GM23338 (cell line): ENCODE measurements at regions not wholly inside any gene's neighbourhood (a gene's known extent, or its start where the extent isn't known, plus 50 kb on each side); places are given as distances from the start of the nearest gene placed in this dataset.
A peak's percentile ranks its signal among the peaks of the same experiment; 100 is the strongest.

Experiments used
- ATAC-seq: fragments of 200-7000 bp; cut with Tn5 transposase; 3 replicates; pipeline ENCODE4 v1.9.1; 2020
- DNase-seq: peaks from one replicate; pipeline ENCODE4 v3.0.0-alpha.2; 2015; ENCODE audit warnings: low spot score
- H2AFZ ChIP-seq: fragments of 200-600 bp; sonication (generic); 2 replicates; pipeline ENCODE4 v1.8.0; 2016; ENCODE audit warnings: antibody characterized with exemption, mild to moderate bottlenecking, moderate library complexity
- H3F3A ChIP-seq: fragments of 200-600 bp; sonication (generic); replicated peaks from 2 replicates; pipeline ENCODE4 v1.8.0; 2017; ENCODE audit warnings: antibody characterized with exemption, mixed run types, low read depth
- H3K27ac ChIP-seq: fragments of 200-600 bp; sonication (generic); 2 replicates; pipeline ENCODE4 v1.6.1; 2016; ENCODE audit warnings: low read depth
- H3K27me3 ChIP-seq: fragments of 200-600 bp; sonication (generic); 2 replicates; pipeline ENCODE4 v1.8.0; 2016; ENCODE audit warnings: mild to moderate bottlenecking, mixed run types, moderate library complexity; ENCODE audit not compliant: insufficient read depth
- H3K36me3 ChIP-seq: fragments of 200-600 bp; sonication (generic); 2 replicates; pipeline ENCODE4 v1.8.0; 2016; ENCODE audit warnings: mild to moderate bottlenecking; ENCODE audit not compliant: insufficient read depth
- H3K4me1 ChIP-seq: fragments of 200-600 bp; sonication (generic); 2 replicates; pipeline ENCODE4 v1.8.0; 2016; ENCODE audit warnings: mild to moderate bottlenecking, moderate library complexity; ENCODE audit not compliant: insufficient read depth
- H3K4me2 ChIP-seq: fragments of 200-600 bp; sonication (generic); 2 replicates; pipeline ENCODE4 v1.7.1; 2017; ENCODE audit warnings: mixed run types
- H3K4me3 ChIP-seq: fragments of 200-600 bp; sonication (generic); 2 replicates; pipeline ENCODE4 v1.6.1; 2016; ENCODE audit warnings: mixed run types
- H3K79me2 ChIP-seq: fragments of 200-600 bp; sonication (generic); replicated peaks from 2 replicates; pipeline ENCODE4 v1.8.0; 2017; ENCODE audit warnings: mild to moderate bottlenecking; ENCODE audit not compliant: insufficient read depth
- H3K9me2 ChIP-seq: fragments of 200-600 bp; sonication (generic); 2 replicates; pipeline ENCODE4 v1.8.0; 2017; ENCODE audit not compliant: insufficient read depth
- H4K20me1 ChIP-seq: fragments of 200-600 bp; sonication (generic); replicated peaks from 2 replicates; pipeline ENCODE4 v1.8.0; 2017; ENCODE audit warnings: mild to moderate bottlenecking; ENCODE audit not compliant: insufficient read depth
- H3K27ac Mint-ChIP-seq: 2 replicates; pipeline ENCODE4 v1.8.0; 2020; ENCODE audit warnings: inconsistent platforms, mild to moderate bottlenecking, moderate library complexity, mixed read lengths
- H3K27me3 Mint-ChIP-seq: 3 replicates; pipeline ENCODE4 v1.8.0; 2022; ENCODE audit warnings: low read depth, mild to moderate bottlenecking, moderate library complexity, mixed read lengths, inconsistent platforms; ENCODE audit not compliant: insufficient read depth, poor library complexity
- H3K36me3 Mint-ChIP-seq: 3 replicates; pipeline ENCODE4 v1.8.0; 2021; ENCODE audit warnings: low read depth, mild to moderate bottlenecking, inconsistent platforms, moderate library complexity, mixed read lengths
- H3K4me1 Mint-ChIP-seq: 3 replicates; pipeline ENCODE4 v1.8.0; 2020; ENCODE audit warnings: mild to moderate bottlenecking, inconsistent platforms, mixed read lengths
- H3K4me3 Mint-ChIP-seq: 3 replicates; pipeline ENCODE4 v1.8.0; 2021; ENCODE audit warnings: moderate library complexity, mild to moderate bottlenecking, inconsistent platforms, mixed read lengths
- H3K9me3 Mint-ChIP-seq: 3 replicates; pipeline ENCODE4 v1.8.0; 2020; ENCODE audit warnings: moderate library complexity, mild to moderate bottlenecking, inconsistent platforms, mixed read lengths
- CREB1 ChIP-seq: fragments of 250-450 bp; sonication (Bioruptor Pico); IDR thresholded peaks from 2 replicates; pipeline ENCODE4 v1.5.0; 2020; ENCODE audit warnings: low read depth, mild to moderate bottlenecking, moderate library complexity
- ETS1 ChIP-seq: IDR thresholded peaks from 2 replicates; pipeline ENCODE4 v1.6.1; 2016; ENCODE audit warnings: antibody characterized with exemption
- EZH2phosphoT487 ChIP-seq: fragments of 200-600 bp; sonication (generic); IDR thresholded peaks from one replicate; pipeline ENCODE4 v1.8.1; 2018; ENCODE audit warnings: antibody characterized with exemption; ENCODE audit not compliant: unreplicated experiment
- JUNB ChIP-seq: IDR thresholded peaks from one replicate; pipeline ENCODE4 v1.6.1; 2016; ENCODE audit warnings: antibody characterized with exemption; ENCODE audit not compliant: unreplicated experiment
- NANOG ChIP-seq: IDR thresholded peaks from 2 replicates; pipeline ENCODE4 v1.6.1; 2016; ENCODE audit warnings: antibody characterized with exemption, borderline replicate concordance
- POLR2AphosphoS5 ChIP-seq: IDR thresholded peaks from 2 replicates; pipeline ENCODE4 v1.6.1; 2016; ENCODE audit warnings: antibody characterized with exemption, low read depth
- REST ChIP-seq: IDR thresholded peaks from one replicate; pipeline ENCODE4 v1.6.1; 2018; ENCODE audit warnings: antibody characterized with exemption; ENCODE audit not compliant: unreplicated experiment
- STAT1 ChIP-seq: IDR thresholded peaks from one replicate; pipeline ENCODE4 v1.6.1; 2016; ENCODE audit warnings: antibody characterized with exemption; ENCODE audit not compliant: unreplicated experiment
- ZNF114 ChIP-seq: fragments of 250-450 bp; sonication (Bioruptor Pico); IDR thresholded peaks from 2 replicates; pipeline ENCODE4 v1.5.0; 2020; ENCODE audit warnings: mild to moderate bottlenecking, moderate library complexity
- ZNF462 ChIP-seq: fragments of 250-450 bp; sonication (Bioruptor Pico); IDR thresholded peaks from 2 replicates; pipeline ENCODE4 v1.5.0; 2020; ENCODE audit warnings: mild to moderate bottlenecking, moderate library complexity

- H3K27ac Mint-ChIP-seq: no peak overlapping the region
- no peaks in the 10 kb centered on the region for H3K36me3 ChIP-seq
- no peak overlapping the region for H2AFZ ChIP-seq
- DNase-seq (no peak), ATAC-seq (no peak)
- no peaks in the 10 kb centered on the region for H3K79me2 ChIP-seq
- H3K27me3 Mint-ChIP-seq: peaks cover 3% of the 10 kb centered on the region
- H3K4me2 ChIP-seq: no peak overlapping the region
- 0 out of 2 replicates have a peak, but pooled peaks cover 4% of the 10 kb centered on the region for H3K4me1 ChIP-seq
- H3K27ac ChIP-seq: no peak overlapping the region
- no peak for TF ChIP-seq JUNB
- no peaks in the 10 kb centered on the region for H3K27me3 ChIP-seq
- H3K9me2 ChIP-seq: no peaks in the 10 kb centered on the region
- peaks cover 20% of the 10 kb centered on the region for H3K4me1 Mint-ChIP-seq
- no peaks in the 10 kb centered on the region for H3F3A ChIP-seq
- no peak overlapping the region for H3K4me3 Mint-ChIP-seq
- H3K9me3 Mint-ChIP-seq: no peaks in the 10 kb centered on the region
- H3K4me3 ChIP-seq: no peak overlapping the region
- H3K36me3 Mint-ChIP-seq: no peaks in the 10 kb centered on the region
- no peaks in the 10 kb centered on the region for H4K20me1 ChIP-seq
These were observed 77.5 kb downstream of the FOXL3 start for GRCh38 chr7:367351-367901.

GRCh38 chr7:368651-369475 is 78.9 kb downstream of the FOXL3 start:
- no peak overlapping the region for H3K27ac Mint-ChIP-seq
- H3K4me1 Mint-ChIP-seq: peaks cover 29% of the 10 kb centered on the region
- Histone ChIP-seq H3K4me1 (0 out of 2 replicates have a peak, but pooled peaks cover 4% of the 10 kb centered on the region), H3K79me2 (no peaks in the 10 kb centered on the region), H3K36me3 (no peaks in the 10 kb centered on the region), H3K4me2 (no peak overlapping the region), H3K27ac (no peak overlapping the region), H3K4me3 (no peak overlapping the region), H3K27me3 (no peaks in the 10 kb centered on the region), H3F3A (no peaks in the 10 kb centered on the region), H2AFZ (0 out of 2 replicates have a peak overlapping the region, but pooled peaks have one; percentile 23), H3K9me2 (no peaks in the 10 kb centered on the region), H4K20me1 (no peaks in the 10 kb centered on the region)
- H3K27me3 Mint-ChIP-seq: peaks cover 6% of the 10 kb centered on the region
- ATAC-seq (no peak), DNase-seq (no peak)
- TF ChIP-seq ZNF462 (CRISPR knock-in tag) (no peak), ZNF114 (no peak), ETS1 (no peak), JUNB (no peak), NANOG (no peak), POLR2AphosphoS5 (no peak), STAT1 (no peak), CREB1 (no peak), REST (no peak), EZH2phosphoT487 (no peak)
- H3K4me3 Mint-ChIP-seq: no peak overlapping the region
- no peaks in the 10 kb centered on the region for H3K9me3 Mint-ChIP-seq
- no peaks in the 10 kb centered on the region for H3K36me3 Mint-ChIP-seq
